ENCODE measurements at regions not wholly inside any gene's neighbourhood (a gene's known extent, or its start where the extent isn't known, plus 50 kb on each side); places are given as distances from the start of the nearest gene placed in this dataset.

GRCh38 chr6:165884813-165885765, 222.0 kb upstream of the PDE10A start:
- peak; percentile 87 for TF ChIP-seq CTCF (IDR thresholded peaks at IDR 0.05; ENCODE audit: low read depth, low read length, missing control alignments)
- DNase-seq (ENCODE audit: low read depth): peak; percentile 13
- H3K4me3 ChIP-seq (ENCODE audit: low read depth, low read length): no peak overlapping the region

GRCh38 chr6:165883851-165884640, 221.0 kb upstream of the PDE10A start:
- no peak for TF ChIP-seq CTCF (IDR thresholded peaks at IDR 0.05; ENCODE audit: low read depth, low read length, missing control alignments)
- no peak for DNase-seq (ENCODE audit: low read depth)
- no peak overlapping the region for H3K4me3 ChIP-seq (ENCODE audit: low read depth, low read length)

- no peak overlapping the region for H3K4me3 ChIP-seq (ENCODE audit: low read depth, low read length)
- no peak for DNase-seq (ENCODE audit: low read depth)
- TF ChIP-seq CTCF (IDR thresholded peaks at IDR 0.05; ENCODE audit: low read depth, low read length, missing control alignments): no peak
These were observed 218.8 kb upstream of the PDE10A start for GRCh38 chr6:165881806-165882205.

GRCh38 chr6:165880686-165881085, 217.6 kb upstream of the PDE10A start:
- no peak for DNase-seq (ENCODE audit: low read depth)
- TF ChIP-seq CTCF (IDR thresholded peaks at IDR 0.05; ENCODE audit: low read depth, low read length, missing control alignments): no peak
- H3K4me3 ChIP-seq (ENCODE audit: low read depth, low read length): no peak overlapping the region

- DNase-seq (ENCODE audit: low read depth): no peak
- no peak for TF ChIP-seq CTCF (IDR thresholded peaks at IDR 0.05; ENCODE audit: low read depth, low read length, missing control alignments)
- no peak overlapping the region for H3K4me3 ChIP-seq (ENCODE audit: low read depth, low read length)
These were observed 214.7 kb upstream of the PDE10A start for GRCh38 chr6:165877773-165878172.

- H3K4me3 ChIP-seq (ENCODE audit: low read depth, low read length): no peak overlapping the region
- DNase-seq (ENCODE audit: low read depth): no peak
- TF ChIP-seq CTCF (IDR thresholded peaks at IDR 0.05; ENCODE audit: low read depth, low read length, missing control alignments): no peak
These were observed 214.2 kb upstream of the PDE10A start for GRCh38 chr6:165877192-165877591.

Measured in GM12864 (cell line).